IMR-90 (cell line): ENCODE measurements at regions not wholly inside any gene's neighbourhood (a gene's known extent, or its start where the extent isn't known, plus 50 kb on each side); places are given as distances from the start of the nearest gene placed in this dataset.

ENCODE experiments used
- ATAC-seq: fragments of 200-7000 bp; cut with Tn5 transposase; 2 replicates; pipeline ENCODE4 v1.9.1; 2020; ENCODE audit warnings: low read depth, mild to moderate bottlenecking, moderate library complexity
- BruUV-seq: library from RNA; stranded (reverse); fragments of 400-500 nt; replicated peaks from 2 replicates; lab custom pipeline; 2021; lab: Mats Ljungman, UMichigan
- CTCF ChIA-PET: fragments of 300-600 bp; formaldehyde crosslinking; extraction: SDS; loops from one replicate; lab custom pipeline; 2021; ENCODE audit warnings: antibody characterized with exemption; lab: Yijun Ruan, JAX
- POLR2A ChIA-PET: fragments of 300-600 bp; sonication (Branson Sonifier 250); formaldehyde crosslinking; loops from one replicate; lab custom pipeline; 2022; ENCODE audit warnings: antibody characterized with exemption; ENCODE audit not compliant: unreplicated experiment; lab: Charles Lee
- DNase-seq: peaks from one replicate; pipeline ENCODE4 v3.0.0; 2013
- H2AFZ ChIP-seq: replicated peaks from 2 replicates; pipeline ENCODE3; 2013; ENCODE audit warnings: low read length, mild to moderate bottlenecking; ENCODE audit not compliant: poor library complexity
- H2AK5ac ChIP-seq: 2 replicates; pipeline ENCODE4 v1.6.1; 2013; ENCODE audit warnings: low read depth, low read length, inconsistent platforms
- H2AK9ac ChIP-seq: replicated peaks from 2 replicates; pipeline ENCODE3; 2013; ENCODE audit warnings: mild to moderate bottlenecking, low read depth, low read length, moderate library complexity; ENCODE audit not compliant: poor library complexity
- H2BK120ac ChIP-seq: 2 replicates; pipeline ENCODE4 v1.6.1; 2013; ENCODE audit warnings: low read depth, low read length, inconsistent platforms
- H2BK15ac ChIP-seq: 3 replicates; pipeline ENCODE4 v1.6.1; 2013; ENCODE audit warnings: low read depth, low read length, inconsistent platforms
- H2BK20ac ChIP-seq: 2 replicates; pipeline ENCODE4 v1.6.1; 2013; ENCODE audit warnings: low read depth, mild to moderate bottlenecking, inconsistent platforms, low read length, moderate library complexity
- H2BK5ac ChIP-seq: 2 replicates; pipeline ENCODE4 v1.6.1; 2013; ENCODE audit warnings: mild to moderate bottlenecking, low read depth, low read length, inconsistent platforms; ENCODE audit not compliant: poor library complexity, severe bottlenecking
- H3K14ac ChIP-seq: replicated peaks from 2 replicates; pipeline ENCODE4 v1.6.1; 2013; ENCODE audit warnings: low read depth, low read length, inconsistent platforms
- H3K18ac ChIP-seq: 2 replicates; pipeline ENCODE4 v1.6.1; 2013; ENCODE audit warnings: low read depth, low read length, control low read depth
- H3K23ac ChIP-seq: 2 replicates; pipeline ENCODE4 v1.6.1; 2013; ENCODE audit warnings: low read depth, low read length, inconsistent platforms
- H3K27ac ChIP-seq: 2 replicates; pipeline ENCODE4 v1.5.1; 2013; ENCODE audit warnings: mild to moderate bottlenecking, control low read depth, low read length; ENCODE audit not compliant: insufficient read depth
- H3K27me3 ChIP-seq: 2 replicates; pipeline ENCODE4 v1.6.1; 2013; ENCODE audit warnings: low read length; ENCODE audit not compliant: control insufficient read depth, insufficient read depth
- H3K36me3 ChIP-seq: 2 replicates; pipeline ENCODE4 v1.6.1; 2013; ENCODE audit warnings: low read length, mixed read lengths; ENCODE audit not compliant: control insufficient read depth, insufficient read depth
- H3K4ac ChIP-seq: 2 replicates; pipeline ENCODE4 v1.6.1; 2013; ENCODE audit warnings: low read depth, low read length, inconsistent platforms
- H3K4me1 ChIP-seq: 2 replicates; pipeline ENCODE4 v1.6.1; 2013; ENCODE audit warnings: low read length, mixed read lengths; ENCODE audit not compliant: control insufficient read depth, insufficient read depth
- H3K4me2 ChIP-seq: 2 replicates; pipeline ENCODE4 v1.6.1; 2013; ENCODE audit warnings: low read depth, mild to moderate bottlenecking, control low read depth, low read length, moderate library complexity
- H3K4me3 ChIP-seq: 2 replicates; pipeline ENCODE4 v1.5.1; 2013; ENCODE audit warnings: low read depth, mild to moderate bottlenecking, control low read depth, low read length, moderate library complexity; ENCODE audit not compliant: insufficient read depth
- H3K56ac ChIP-seq: 2 replicates; pipeline ENCODE4 v1.6.1; 2013; ENCODE audit warnings: low read length, inconsistent platforms; ENCODE audit not compliant: insufficient read depth; ENCODE audit errors: extremely low read depth
- H3K79me1 ChIP-seq, 2 experiments: 2 replicates each; pipeline ENCODE4 v1.6.1; 2013; ENCODE audit warnings: low read length in 2 of 2, inconsistent platforms in 1 of 2, low read depth in 1 of 2
- H3K9ac ChIP-seq: 2 replicates; pipeline ENCODE4 v1.6.1; 2013; ENCODE audit warnings: low read depth, low read length, control low read depth
- H3K9me1 ChIP-seq: 2 replicates; pipeline ENCODE4 v1.6.1; 2013; ENCODE audit warnings: low read length, inconsistent platforms; ENCODE audit not compliant: insufficient read depth
- H3K9me3 ChIP-seq: 2 replicates; pipeline ENCODE4 v1.6.1; 2013; ENCODE audit warnings: low read length; ENCODE audit not compliant: control insufficient read depth, insufficient read depth
- H4K20me1 ChIP-seq: 2 replicates; pipeline ENCODE4 v1.6.1; 2013; ENCODE audit warnings: low read length, inconsistent platforms; ENCODE audit not compliant: insufficient read depth
- H4K5ac ChIP-seq: 2 replicates; pipeline ENCODE4 v1.6.1; 2013; ENCODE audit warnings: mild to moderate bottlenecking, low read depth, low read length, control low read depth
- H4K8ac ChIP-seq, 2 experiments: 2 replicates each; pipeline ENCODE4 v1.6.1; 2013; ENCODE audit warnings: low read depth in 2 of 2, low read length in 2 of 2, control low read depth in 1 of 2, inconsistent platforms in 1 of 2
- H4K91ac ChIP-seq: 2 replicates; pipeline ENCODE4 v1.6.1; 2013; ENCODE audit warnings: low read depth, low read length, inconsistent platforms; ENCODE audit not compliant: insufficient read depth
- USF2 ChIP-seq: fragments of 150-350 bp; IDR thresholded peaks from 2 replicates; pipeline ENCODE4 v1.6.1; 2017; ENCODE audit warnings: mild to moderate bottlenecking, antibody characterized with exemption, low read length, low read depth
- WGBS, 2 experiments: methylation state at CpG; one replicate each; pipeline versions ENCODE4 v1.1.5 to v1.1.7; 2013; ENCODE audit warnings: missing lambda C conversion rate in 2 of 2; ENCODE audit not compliant: insufficient read length in 1 of 2; ENCODE audit errors: extremely low coverage in 2 of 2; 5-methylcytosine and 5-hydroxymethylcytosine counted together
- dilution Hi-C: fragments of 300-500 bp; cut with HindIII; formaldehyde crosslinking; loops from one replicate; pipeline ENCODE4 v1.14.3; 2018; ENCODE audit warnings: low sequenced_read_pairs; ENCODE audit not compliant: unreplicated experiment
- in situ Hi-C: fragments of 300-500 bp; cut with MboI; formaldehyde crosslinking; loops from 3 replicates; pipeline ENCODE4 v1.14.3; 2019; ENCODE audit warnings: low sequenced_read_pairs, inconsistent platforms, mixed read lengths
- intact Hi-C: fragments of 100-400 bp; cut with micrococcal nuclease; formaldehyde crosslinking; loops from 2 replicates; pipeline ENCODE4 v1.10.0; 2022
- TF ChIP-seq, protein P1 (sequence below): fragments of 150-350 bp; IDR thresholded peaks from 2 replicates; pipeline ENCODE4 v1.6.1; 2016; ENCODE audit warnings: low read depth, mild to moderate bottlenecking, low read length, moderate library complexity, borderline replicate concordance

GRCh38 chr17:51425773-51426172, 165.4 kb downstream of the UTP18 start:
- Histone ChIP-seq H4K8ac (no peak overlapping the region), H2BK20ac (no peak overlapping the region), H3K56ac (no peak overlapping the region), H3K4ac (no peak overlapping the region), H2BK120ac (no peak overlapping the region), H2BK15ac (no peak overlapping the region), H3K4me2 (no peak overlapping the region), H3K4me3 (no peak overlapping the region), H2AK9ac (no peak overlapping the region), H3K36me3 (no peaks in the 10 kb centered on the region), H3K14ac (no peak overlapping the region), H4K20me1 (no peaks in the 10 kb centered on the region), H3K9ac (no peak overlapping the region), H3K79me1 (no peaks in the 10 kb centered on the region), H3K27me3 (no peaks in the 10 kb centered on the region), H2AK5ac (no peak overlapping the region), H4K5ac (no peak overlapping the region), H3K4me1 (no peaks in the 10 kb centered on the region), H3K27ac (no peak overlapping the region), H3K9me3 (no peaks in the 10 kb centered on the region), H3K18ac (no peak overlapping the region), H3K23ac (no peak overlapping the region), H4K91ac (no peak overlapping the region), H3K9me1 (no peaks in the 10 kb centered on the region), H2BK5ac (no peak overlapping the region), H2AFZ (no peak overlapping the region)
- in situ Hi-C loops, result no loop called here
- no peak for DNase-seq
- POLR2A ChIA-PET, result no interaction called here
- intact Hi-C loops, result no loop called here
- BruUV-seq, result no TSS peak
- WGBS, 2 experiments, result no CpG with 5 or more reads among the region's 1 CpG
- no peak for ATAC-seq
- dilution Hi-C loops, result no loop called here
- TF ChIP-seq, protein P1, sequence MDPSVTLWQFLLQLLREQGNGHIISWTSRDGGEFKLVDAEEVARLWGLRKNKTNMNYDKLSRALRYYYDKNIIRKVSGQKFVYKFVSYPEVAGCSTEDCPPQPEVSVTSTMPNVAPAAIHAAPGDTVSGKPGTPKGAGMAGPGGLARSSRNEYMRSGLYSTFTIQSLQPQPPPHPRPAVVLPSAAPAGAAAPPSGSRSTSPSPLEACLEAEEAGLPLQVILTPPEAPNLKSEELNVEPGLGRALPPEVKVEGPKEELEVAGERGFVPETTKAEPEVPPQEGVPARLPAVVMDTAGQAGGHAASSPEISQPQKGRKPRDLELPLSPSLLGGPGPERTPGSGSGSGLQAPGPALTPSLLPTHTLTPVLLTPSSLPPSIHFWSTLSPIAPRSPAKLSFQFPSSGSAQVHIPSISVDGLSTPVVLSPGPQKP, result no peak
- TF ChIP-seq USF2, result no peak
- CTCF ChIA-PET, result no interaction called here
